Islet precursor cell (in vitro differentiated cells): ENCODE measurements at regions not wholly inside any gene's neighbourhood (a gene's known extent, or its start where the extent isn't known, plus 50 kb on each side); places are given as distances from the start of the nearest gene placed in this dataset.
A peak's percentile ranks its signal among the peaks of the same experiment; 100 is the strongest.

ENCODE experiments used
- DNase-seq: peaks from one replicate; pipeline ENCODE4 v3.0.0-alpha.2; 2018

DNA sequence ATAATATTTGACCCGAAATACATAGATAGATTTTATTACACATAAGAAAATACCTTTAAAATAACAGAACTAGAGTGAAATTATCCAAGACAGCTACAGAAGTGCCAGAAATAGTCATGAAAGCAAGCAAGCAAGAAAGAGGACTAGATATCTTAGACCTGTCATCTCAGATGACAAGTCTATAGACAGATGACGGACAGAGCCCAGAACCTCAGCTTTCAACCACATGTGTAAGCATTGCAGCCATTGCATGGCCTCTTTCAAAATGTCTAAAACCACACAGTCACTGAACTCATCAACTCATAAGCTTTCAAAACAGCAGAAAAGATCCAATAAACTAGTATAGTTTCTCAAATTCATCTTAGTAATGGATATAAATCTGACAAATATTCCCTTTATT lies 59.8 kb upstream of the FHIT start:
- no peak for DNase-seq

DNA sequence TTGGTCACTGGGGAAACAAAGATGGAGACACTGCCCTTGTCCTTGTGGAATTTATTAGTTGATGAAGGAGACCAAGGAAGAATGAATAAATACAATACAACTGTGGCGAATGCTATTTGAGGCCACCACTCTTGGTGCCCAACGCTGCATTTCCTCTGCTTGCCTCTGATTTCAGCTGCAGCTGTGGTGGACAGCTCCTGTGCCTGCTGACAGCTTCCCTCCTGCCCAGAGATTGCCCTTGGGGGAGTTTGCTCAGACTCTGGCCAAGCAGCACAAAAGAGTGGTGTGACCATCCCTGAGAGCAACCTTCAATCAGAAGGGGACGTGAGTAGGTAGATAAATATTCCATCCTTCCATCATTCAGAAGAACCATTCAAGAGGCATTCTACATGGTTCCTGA lies 64.6 kb upstream of the FHIT start:
- peak; percentile 81 for DNase-seq

DNA sequence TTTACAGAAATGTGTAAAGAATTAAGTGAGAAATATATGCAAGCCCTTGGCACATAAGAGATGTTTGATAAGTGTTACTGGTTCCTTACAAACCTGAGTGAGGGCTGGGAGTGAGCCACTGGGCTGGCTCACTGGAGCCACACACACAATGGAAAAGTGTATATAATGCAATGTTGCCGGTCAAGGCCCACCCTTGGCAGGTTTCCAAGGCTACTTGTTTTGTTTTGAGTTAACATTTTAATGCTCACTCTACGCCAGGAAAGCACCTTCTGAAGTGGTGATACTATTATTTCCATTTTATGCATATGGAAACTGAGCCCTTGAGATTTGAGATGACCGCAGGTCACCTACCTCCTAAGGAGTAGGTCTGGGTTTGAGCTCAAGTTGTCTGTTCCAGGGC lies 71.8 kb upstream of the FHIT start:
- DNase-seq: no peak

DNA sequence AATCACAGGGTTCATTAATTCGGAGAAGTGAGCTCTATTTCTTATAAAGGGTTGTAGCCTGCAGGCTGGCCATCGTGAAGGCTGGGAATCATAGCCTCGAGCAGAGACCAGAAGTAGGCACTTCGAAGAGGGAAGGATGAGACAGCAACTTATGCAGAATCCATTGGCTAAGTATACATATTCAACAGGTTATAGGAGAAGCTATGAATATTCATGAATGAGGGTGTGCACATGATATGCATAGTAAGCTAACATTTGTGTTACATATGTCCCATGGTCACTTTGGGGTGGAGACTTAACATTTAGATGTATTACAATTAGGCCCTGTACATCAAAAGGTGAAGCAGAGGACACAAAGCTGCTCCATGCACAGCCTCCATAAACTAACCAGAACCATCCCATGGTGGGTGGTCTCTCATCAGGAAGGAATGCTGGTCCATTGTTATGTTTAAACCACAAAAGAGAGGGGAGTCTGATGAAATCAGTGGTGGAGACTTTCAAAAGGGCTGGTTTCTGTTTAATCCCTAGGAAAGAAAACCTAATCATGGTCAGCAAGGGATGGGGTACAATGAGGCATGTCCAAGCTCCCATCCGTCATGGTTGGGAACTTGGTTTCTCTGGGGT lies 80.8 kb upstream of the FHIT start:
- DNase-seq: no peak

DNA sequence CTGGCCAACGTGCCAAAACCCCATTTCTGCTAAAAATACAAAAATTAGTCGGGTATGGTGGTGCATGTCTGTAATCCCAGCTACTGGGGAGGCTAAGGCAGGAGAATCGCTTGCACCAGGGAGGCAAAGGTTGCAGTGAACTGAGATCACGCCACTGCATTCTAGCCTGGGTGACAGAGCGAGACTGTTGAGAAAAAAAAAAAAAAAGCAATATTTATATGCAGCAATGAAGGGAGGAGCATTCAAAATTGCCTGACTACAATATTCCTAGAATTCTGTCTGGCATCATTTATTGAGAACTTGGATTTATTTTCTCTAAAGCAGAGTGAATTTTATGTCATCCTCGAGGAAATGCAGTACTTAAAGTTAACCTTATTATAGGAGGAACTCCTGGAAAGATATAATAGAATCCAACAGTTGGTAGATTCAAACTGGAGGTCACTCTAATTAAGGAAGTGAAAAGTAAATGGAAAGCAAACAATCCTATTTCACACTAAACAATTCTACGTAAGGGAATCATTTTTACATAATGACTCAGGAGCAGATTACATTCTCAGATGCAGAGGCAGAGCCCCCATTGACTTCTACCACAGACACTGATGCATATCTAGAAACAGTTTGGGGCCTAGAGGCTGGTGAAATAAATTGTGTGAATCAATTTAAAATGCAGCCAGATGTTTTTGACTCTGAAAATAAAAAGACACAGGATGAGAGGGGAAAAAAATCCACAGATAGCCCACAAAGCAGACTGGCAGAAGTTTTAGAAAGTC lies 82.1 kb upstream of the FHIT start:
- no peak for DNase-seq

DNA sequence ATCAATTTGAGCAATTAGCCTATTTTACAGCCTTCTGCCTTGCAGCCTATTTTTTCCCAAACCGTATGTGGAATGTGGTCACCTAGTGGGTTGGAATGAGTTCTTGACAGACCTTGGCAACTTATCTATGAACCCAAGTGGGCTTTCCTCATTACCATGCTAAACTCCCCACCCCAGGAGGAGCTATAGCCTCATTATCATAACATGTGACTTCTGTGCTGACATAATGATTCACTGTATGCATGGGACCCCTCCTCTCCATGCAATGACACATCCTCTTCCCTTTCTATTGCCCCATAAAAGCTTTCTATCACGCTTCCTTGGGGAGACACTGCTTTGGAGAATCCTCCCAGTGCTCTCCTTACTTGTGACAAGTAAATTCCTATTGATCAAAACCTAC lies 83.5 kb upstream of the FHIT start:
- DNase-seq: no peak

DNA sequence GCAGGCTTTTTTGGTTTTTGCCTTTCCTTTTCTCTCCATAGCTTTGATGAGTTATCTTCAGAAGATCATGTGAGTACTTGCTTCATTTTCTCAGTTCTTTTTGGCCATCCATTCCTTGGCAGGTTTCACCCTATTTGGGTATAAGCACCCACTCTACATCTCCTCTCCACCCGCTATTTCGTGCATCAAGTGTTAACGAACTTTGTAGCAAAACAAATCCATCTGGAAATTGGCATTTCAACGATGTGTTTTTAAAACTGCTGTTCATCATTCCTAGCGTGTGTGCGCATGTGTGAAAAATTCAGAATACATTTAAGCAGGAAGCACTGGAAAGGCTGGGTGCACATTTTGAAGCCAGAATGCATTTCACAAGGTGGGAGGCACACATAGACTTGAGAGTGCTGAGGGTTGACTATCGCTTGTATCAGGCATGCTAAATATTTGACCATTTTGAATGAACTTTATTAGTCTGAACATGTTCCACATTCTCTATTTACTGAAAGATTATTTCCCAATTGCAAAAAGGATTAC lies 89.7 kb upstream of the FHIT start:
- no peak for DNase-seq

DNA sequence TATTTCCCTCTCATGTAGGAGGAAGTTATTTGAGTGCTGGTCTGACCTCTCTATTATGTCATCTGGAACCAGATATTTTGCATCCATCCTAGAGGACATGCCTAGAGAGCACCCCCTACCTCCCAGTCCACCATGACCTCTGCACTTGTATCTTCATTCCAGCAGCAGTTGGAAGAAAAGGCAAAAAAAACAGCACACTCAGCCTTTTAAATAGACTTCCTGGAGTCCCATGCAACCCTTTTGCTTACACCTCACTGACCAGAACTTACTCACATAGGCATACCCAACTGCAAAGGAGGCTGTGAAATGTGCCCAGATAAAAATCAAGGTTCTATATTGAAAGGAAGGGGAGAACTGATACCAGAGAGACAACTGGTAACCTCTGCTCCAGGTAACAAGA lies 92.3 kb upstream of the FHIT start:
- DNase-seq: no peak

DNA sequence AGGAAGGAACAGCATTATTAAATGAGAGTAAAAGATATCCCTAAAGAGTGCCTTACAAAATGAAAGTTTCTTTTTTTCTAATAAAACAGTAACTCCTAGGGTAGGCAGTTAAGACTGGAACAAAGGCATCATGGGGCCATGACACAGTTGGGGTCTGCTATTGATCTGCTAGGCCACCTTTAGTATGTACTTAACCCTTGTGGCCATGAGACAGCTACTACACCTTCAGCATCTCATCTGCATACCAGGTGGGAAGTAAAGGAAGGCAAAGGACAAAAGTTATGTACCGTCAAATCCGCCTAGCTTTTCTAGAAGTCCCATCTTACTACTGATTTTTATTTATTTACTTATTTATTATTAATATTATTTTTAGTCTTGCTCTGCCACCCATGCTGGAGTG lies 93.8 kb upstream of the FHIT start:
- no peak for DNase-seq

DNA sequence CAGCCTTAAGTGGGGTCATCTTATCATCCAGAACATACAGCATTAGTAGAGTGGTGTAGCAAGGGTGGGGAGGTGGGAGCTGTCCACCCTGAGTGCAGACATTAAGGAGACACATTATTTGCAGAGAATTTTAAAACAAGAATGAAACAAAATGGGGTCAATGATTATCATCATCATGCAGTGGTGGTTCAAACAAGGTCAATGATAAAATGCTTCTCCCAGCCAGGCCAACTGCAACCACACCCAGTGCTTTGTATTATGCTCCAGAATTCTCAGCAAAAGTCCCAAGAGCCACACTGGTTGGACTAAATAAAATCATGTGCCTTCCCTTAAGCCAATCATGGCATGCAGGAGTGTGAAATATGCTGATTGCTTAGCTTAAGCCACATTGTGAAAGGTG lies 96.7 kb upstream of the FHIT start:
- no peak for DNase-seq

DNA sequence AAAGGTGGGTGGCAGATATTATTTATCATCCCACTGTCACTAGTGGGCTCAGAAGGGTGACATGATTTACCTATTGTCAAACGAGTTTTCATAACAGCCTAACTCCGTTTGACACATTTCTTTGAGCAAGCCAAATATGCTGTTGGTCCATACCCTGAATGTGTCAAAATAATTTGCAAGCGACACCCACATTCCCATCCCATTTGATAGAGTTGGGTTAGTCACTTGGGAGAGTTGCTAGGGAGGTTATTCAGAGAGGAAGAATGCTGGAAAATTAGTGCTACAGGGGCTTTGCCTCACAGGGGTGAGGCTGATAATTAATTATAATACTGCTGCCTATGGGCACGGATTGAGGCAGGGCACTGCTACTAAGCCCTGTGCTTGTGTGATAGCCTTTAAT lies 98.5 kb upstream of the FHIT start:
- no peak for DNase-seq

DNA sequence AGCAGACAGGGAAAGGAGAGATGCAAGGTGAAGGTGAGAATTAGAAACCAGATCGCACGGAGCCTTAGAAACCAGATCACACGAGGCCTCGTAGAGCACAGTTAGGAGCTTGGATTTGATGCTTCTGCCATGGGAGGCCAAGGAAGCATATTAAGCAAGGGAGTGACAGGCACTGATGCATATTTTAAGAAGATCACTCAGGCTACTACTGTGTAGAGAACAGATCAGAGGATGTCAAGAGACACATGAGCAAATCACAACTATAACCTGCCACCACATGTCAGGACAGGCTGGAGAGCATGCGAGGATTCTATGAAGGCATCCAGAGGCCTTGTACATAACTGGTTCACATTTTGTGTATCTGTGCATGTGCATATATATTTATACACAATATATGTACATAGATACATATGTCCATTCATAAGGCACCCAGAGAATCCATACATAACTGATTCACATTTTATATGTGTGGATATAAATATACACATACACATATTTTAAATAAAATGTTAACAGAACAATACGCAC lies 99.6 kb upstream of the FHIT start:
- DNase-seq: no peak

DNA sequence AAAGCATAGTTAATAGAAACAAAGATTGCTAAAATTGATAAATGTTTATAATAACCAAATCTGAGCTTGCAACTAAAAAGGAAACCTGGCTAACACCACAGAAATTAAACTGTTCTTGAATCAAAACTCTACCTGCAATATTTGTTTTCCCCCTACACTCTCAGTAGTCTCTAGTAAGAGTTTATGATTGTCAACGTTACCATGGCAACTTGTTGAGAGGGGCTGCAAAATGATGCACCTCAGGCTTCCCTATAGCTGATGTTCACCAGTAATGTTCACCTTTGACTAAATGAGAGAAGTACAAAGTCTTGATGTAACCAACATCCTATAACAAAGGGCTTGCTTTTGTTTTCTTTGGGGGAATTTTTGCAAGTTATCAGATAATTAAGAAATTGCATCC lies 101.1 kb upstream of the FHIT start:
- DNase-seq: no peak

DNA sequence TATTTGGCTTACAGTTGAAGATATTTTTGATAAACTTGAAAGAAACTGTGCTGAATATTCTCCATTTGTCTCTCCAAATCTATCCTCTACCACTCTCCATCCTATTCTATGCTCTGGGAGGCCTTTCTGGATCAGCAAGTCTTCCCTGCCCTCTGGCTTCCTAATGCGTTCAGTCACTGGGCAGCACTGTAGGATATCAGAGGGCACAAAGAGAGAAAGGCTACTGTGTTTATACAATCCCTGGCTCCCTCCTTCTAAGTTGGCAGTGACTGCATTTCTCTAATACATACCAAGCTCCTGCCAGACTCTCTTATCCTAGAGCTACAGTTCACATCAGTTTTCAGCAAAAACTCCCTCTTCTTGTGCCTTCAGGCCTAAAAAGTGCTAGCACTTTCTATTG lies 102.1 kb upstream of the FHIT start:
- no peak for DNase-seq

DNA sequence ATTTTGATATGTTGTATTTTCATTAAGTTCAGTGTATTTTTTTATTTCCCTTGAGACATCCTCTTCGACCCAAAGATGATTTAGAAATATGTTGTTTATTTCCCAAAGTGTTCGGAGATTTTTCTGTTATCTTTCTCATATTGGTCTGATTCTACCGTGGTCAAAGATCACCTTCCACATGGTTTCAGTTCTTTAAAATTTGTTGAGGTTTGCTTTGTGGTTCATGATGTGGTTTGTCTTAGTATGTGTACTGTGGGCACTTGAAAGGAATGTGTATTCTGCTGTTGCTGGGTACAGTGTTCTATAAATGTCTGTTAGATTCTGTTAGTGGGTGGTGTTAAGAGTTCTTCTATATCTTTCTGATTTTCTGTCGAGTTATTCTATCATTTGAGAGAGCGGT lies 103.4 kb upstream of the FHIT start:
- no peak for DNase-seq

DNA sequence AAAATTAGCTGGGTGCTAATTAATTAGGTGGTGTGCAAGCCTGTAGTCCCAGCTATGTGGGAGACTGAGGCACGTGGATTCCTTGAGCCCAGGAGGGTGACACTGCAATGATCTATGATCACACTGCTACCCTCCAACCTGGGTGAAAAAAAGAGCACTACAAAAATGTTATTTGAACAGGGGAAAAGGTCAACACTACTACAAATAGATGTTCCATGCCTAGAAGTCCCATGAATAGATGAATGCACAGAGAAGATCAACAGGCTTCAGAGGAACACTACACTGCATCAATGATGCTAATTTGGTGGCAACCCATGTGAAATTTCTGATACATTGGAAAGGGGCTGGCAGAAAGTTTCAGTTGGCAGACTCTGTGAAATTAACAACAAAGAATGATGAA lies 105.4 kb upstream of the FHIT start:
- no peak for DNase-seq

DNA sequence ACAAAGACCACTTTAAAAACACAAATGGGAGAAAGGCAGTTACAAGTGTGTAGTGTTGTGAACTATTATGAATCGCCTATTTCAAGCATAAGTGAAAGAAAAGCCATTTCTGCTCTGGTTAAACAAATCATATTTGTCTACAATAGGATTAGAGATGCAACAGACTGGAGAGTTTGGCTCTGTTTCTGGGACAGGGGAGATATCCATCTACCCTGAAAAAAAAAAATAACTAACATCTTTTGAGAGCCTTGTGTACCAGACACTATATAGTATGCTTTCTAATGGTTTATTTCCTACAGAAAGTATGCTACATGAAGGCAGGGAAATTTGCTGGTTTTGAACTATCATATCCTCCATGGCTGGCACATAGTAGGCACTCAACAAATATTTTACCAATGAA lies 106.7 kb upstream of the FHIT start:
- no peak for DNase-seq

DNA sequence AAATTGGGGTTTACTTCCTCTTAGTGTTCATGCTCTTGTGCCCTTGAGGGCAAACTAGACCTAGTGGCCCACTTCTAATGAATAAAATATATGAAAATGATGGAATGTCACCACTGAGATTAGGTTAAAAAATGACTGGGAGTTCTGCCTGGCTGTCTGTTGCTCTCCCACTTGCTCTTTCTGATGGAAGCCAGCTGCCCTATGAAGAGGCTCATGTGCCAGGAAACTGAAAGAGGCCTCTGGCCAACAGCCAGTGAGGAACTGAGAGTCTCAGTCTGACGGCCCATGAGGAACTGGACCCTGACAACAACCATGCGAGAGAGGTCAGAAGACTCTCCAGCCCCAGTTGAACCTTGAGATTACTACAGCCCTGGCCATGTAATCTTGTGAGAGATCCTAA lies 107.1 kb upstream of the FHIT start:
- DNase-seq: no peak

DNA sequence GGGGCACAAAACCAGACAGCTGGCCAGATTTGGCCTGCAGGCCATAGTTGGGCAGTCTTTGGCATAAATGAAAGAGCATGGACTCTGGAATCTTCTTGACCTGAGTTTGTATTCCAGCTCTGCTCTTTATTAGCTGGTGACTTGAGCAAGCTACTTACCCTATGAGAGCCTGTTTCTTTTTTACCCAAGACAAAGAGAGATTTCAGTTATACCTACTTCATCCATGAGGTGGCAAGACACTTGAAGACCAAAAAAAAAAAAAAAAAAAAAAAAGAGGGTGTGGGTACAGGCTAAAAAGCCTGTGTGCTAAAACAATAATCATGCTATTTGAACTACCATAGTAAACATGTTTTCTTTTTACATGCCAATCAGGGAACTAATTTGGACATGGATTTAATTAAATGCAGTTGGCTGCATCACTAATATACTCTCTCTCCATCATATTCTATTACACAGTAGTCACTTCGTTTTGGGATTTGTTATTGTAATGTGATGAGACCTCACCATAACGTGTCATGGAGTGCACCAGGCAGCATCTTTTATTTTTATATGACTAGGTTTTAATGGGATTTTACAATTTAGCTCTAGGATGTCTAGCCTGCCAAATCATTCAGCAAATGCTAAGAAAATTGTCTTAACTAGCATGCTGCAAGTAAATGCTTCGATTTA lies 109.2 kb upstream of the FHIT start:
- no peak for DNase-seq

DNA sequence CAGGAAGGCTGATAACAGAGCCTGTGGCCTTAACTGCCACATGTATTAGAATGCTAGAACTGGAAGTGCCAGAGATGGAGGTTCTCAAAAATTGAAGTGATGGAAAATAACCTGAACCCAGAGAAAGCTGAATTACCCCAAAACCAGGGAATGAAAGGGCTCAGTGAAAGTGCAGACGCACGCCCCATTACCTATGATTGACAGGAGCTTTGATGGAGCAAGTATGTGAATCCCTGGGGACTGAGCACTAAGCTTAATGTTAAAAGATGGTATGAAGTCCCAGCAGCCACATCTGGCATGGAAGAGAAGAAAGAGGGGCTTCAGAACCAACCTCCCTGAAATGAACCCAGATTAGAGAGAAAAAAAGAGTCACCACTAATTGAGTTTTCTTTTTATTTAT lies 118.4 kb upstream of the FHIT start:
- DNase-seq: no peak

DNA sequence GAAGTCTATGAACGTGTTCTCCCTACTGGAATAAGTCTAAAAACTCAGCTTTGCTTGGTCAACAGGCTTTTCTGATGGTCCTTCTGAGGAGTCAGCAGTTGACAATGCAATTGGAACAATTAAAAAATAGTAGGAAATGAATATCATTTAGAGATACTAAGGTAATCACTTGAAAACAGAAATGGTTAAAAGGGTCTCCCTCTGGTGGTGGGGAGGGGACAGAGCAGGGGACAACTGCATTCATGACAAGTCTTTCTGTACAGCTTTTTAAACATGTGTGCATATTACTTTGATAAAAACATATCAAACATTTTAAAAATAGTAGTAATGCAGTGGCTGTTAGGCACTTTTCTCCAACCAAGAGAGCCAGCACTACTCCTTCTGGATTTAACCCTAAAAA lies 119.9 kb upstream of the FHIT start:
- no peak for DNase-seq

DNA sequence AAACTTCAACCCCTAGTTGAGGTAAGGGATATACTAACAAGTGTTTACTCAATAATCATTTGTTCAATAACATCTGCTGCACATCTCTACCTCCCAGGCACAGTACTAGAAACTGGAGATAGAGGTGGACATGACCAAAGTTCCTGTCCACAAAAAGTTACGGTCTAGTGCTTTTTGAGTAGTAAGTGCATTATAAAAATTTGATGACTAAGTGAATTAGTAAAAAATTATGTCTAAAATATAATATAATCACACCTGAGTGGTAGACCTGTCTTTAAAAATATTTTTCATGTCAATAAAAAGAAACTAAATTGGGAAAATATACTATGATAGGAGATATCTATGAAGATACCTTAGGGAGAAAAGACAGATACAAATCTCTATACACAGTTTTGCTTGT lies 121.5 kb upstream of the FHIT start:
- no peak for DNase-seq

DNA sequence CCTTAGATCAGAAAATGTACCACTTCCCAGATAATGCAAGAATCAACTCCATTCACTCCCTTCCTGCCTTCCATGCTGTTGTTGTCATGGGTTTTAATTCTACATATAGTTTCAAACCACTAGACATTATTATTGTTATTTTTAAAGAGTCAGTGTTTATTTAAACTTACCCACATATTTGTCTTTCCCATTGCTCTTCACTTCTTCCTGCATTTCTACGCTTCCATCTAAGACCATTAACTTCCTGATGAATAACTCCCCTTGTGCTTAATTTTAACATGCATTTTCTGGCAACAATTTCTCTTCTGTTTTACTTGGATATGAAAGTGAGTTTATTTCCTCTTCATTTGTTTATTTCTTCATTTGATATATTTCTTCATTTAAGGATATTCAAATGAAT lies 127.1 kb upstream of the FHIT start:
- DNase-seq: no peak

DNA sequence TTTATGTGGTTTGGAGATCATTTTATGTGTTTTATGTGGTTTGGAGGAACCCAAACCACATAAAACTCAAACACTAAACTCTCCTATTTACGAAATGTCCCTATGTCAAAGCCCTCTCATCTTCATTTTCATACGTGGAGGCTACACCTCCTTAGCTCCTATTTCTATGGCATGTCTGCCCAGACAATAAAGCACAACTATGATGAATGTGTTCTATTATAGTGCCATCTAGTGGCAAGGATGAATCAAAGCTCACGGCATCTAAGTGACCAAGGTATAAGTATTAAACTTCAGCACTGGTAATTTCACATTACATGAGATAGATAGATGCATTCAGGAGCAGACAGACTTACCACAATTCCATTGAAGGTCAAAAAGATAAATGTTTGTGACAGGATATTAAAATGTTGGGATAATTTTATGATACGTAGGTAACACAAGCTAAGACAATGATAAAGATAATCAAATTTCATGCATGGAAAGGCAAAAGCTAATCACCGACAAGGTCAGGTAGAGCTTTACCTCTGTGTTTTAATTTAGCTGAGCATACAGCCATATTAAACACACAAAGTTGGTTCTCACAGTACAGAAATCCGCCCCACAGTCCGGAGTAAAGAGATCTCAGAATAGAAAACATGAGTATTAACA lies 130.6 kb upstream of the FHIT start:
- no peak for DNase-seq
